ENCODE measurements at regions not wholly inside any gene's neighbourhood (a gene's known extent, or its start where the extent isn't known, plus 50 kb on each side); places are given as distances from the start of the nearest gene placed in this dataset.

DNA sequence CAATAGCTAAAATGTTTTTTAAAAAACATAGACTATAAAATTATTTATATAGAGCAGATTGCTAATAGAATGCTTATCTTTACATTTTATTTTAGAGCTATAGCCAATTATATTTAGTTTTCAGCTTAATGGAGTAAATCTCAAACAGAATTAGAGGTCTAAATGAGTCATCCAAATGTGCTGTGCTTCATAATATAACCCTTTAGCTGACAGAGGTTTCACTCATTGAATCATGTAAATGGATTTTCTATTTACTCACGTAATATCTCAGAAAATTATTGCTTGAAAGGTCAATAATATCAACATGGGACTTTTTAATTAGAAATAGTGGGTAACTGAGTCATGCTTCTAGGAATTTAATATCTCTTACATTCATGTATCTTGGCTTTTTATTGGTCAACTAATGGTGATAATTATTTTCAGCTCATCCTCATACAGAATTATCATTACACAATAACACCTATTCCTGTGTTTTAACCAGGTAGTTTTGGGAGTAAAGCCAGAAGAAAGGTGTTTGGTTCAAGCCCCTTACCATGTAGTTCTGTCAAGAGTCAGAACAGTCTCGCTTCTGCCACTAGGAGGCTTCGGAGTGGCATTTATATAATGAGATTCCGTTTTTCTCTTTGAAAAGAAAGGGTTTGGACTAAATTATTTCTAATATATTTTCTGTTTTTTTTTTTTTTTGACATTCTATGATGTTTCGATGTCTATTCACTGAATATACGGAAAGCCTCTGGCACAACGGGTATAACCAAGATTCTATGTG lies 217.6 kb downstream of the CDH7 start:
- Mint-ChIP-seq H3K4me3 (no peak overlapping the region), H3K27me3 (no peaks in the 10 kb centered on the region), H3K9me3 (peaks cover 8% of the 10 kb centered on the region), H3K27ac (no peak overlapping the region), H3K36me3 (ENCODE audit: low read depth) (no peaks in the 10 kb centered on the region), H3K4me1 (ENCODE audit: low read depth) (no peaks in the 10 kb centered on the region)
- intact Hi-C loops (cut with DNase I, micrococcal nuclease): no loop called here
- Histone ChIP-seq H3K4me1 (ENCODE audit: insufficient read depth, low read length) (no peaks in the 10 kb centered on the region), H3K27ac (ENCODE audit: low read depth in 1 of 2, low read length in 2 of 2) (no peak overlapping the region), H3K9me3 (ENCODE audit: control insufficient read depth in 1 of 2, insufficient read depth in 1 of 2, low read length in 2 of 2) (no peaks in the 10 kb centered on the region), H3K4me3 (ENCODE audit: low read length) (no peak overlapping the region), H3K36me3 (ENCODE audit: insufficient read depth, low read length) (no peaks in the 10 kb centered on the region), H3K27me3 (ENCODE audit: control insufficient read depth in 1 of 2, insufficient read depth in 2 of 2, low read length in 2 of 2) (no peaks in the 10 kb centered on the region)
- ChIA-PET POLR2A (no interaction called here), CTCF (no interaction called here)
- TF ChIP-seq, protein P1, sequence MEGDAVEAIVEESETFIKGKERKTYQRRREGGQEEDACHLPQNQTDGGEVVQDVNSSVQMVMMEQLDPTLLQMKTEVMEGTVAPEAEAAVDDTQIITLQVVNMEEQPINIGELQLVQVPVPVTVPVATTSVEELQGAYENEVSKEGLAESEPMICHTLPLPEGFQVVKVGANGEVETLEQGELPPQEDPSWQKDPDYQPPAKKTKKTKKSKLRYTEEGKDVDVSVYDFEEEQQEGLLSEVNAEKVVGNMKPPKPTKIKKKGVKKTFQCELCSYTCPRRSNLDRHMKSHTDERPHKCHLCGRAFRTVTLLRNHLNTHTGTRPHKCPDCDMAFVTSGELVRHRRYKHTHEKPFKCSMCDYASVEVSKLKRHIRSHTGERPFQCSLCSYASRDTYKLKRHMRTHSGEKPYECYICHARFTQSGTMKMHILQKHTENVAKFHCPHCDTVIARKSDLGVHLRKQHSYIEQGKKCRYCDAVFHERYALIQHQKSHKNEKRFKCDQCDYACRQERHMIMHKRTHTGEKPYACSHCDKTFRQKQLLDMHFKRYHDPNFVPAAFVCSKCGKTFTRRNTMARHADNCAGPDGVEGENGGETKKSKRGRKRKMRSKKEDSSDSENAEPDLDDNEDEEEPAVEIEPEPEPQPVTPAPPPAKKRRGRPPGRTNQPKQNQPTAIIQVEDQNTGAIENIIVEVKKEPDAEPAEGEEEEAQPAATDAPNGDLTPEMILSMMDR (IDR thresholded peaks at IDR 0.05): no peak
- DNase-seq (no peak), ATAC-seq (ENCODE audit: poor library complexity) (no peak)

DNA sequence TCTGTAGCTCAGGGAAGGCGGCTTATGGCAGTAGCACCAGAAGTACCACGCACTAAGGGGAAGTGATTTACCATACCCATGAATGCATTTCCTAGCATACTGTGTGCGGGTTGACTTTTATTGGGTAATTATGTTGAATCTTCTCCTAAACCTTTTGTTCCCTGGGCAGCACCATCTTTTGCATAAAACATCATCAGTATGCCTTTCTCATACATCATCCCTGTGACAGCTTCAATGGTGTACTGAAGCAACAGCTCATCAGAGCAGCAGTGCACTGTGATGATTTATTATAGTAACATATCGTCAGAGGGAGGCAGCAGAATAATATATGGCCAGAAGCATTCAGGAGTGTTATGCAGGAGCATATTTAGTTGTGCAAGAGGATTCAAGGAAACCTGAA lies 204.9 kb downstream of the CDH7 start:
- Histone ChIP-seq H3K27ac (ENCODE audit: low read depth in 1 of 2, low read length in 2 of 2) (no peak overlapping the region), H3K9me3 (ENCODE audit: control insufficient read depth in 1 of 2, insufficient read depth in 1 of 2, low read length in 2 of 2) (peaks cover 0 to 6% of the 10 kb centered on the region in 2 experiments), H3K4me1 (ENCODE audit: insufficient read depth, low read length) (no peaks in the 10 kb centered on the region), H3K4me3 (ENCODE audit: low read length) (no peak overlapping the region), H3K36me3 (ENCODE audit: insufficient read depth, low read length) (no peaks in the 10 kb centered on the region), H3K27me3 (ENCODE audit: control insufficient read depth in 1 of 2, insufficient read depth in 2 of 2, low read length in 2 of 2) (no peaks in the 10 kb centered on the region)
- Mint-ChIP-seq H3K4me3 (no peak overlapping the region), H3K9me3 (peaks cover 12% of the 10 kb centered on the region), H3K4me1 (ENCODE audit: low read depth) (no peaks in the 10 kb centered on the region), H3K27ac (no peak overlapping the region), H3K36me3 (ENCODE audit: low read depth) (no peaks in the 10 kb centered on the region), H3K27me3 (no peaks in the 10 kb centered on the region)
- POLR2A ChIA-PET: no interaction called here
- CTCF ChIA-PET: no interaction called here
- TF ChIP-seq, protein P1 (IDR thresholded peaks at IDR 0.05): no peak
- ATAC-seq (ENCODE audit: poor library complexity) (no peak), DNase-seq (no peak)
- intact Hi-C loops (cut with DNase I, micrococcal nuclease): no loop called here

DNA sequence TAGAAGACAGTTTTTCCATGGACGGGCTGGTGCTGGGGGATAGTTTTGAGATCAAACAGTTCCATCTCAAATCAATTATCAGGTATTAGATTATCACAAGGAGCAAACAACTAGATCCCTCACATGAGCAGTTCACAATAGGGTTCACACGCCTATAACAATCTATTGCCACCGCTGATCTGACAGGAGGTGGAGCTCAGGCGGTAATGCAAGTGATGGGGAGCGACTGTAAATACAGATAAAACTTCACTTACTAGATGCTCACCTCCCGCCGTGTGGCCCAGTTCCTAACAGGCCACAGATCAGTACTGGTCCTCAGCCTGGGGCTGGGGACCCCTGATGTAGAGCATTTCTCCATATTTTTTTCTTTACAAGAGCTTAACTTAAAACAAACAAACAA lies 203.6 kb downstream of the CDH7 start:
- no peaks in the 10 kb centered on the region for H3K27me3 ChIP-seq (ENCODE audit: control insufficient read depth in 1 of 2, insufficient read depth in 2 of 2, low read length in 2 of 2)
- TF ChIP-seq, protein P1 (IDR thresholded peaks at IDR 0.05): no peak
- H3K4me3 ChIP-seq (ENCODE audit: low read length): no peak overlapping the region
- ChIA-PET POLR2A (no interaction called here), CTCF (no interaction called here)
- H3K4me1 ChIP-seq (ENCODE audit: insufficient read depth, low read length): no peaks in the 10 kb centered on the region
- peaks cover 14% of the 10 kb centered on the region for H3K9me3 Mint-ChIP-seq
- H3K27me3 Mint-ChIP-seq: no peaks in the 10 kb centered on the region
- no peaks in the 10 kb centered on the region for H3K36me3 ChIP-seq (ENCODE audit: insufficient read depth, low read length)
- H3K27ac ChIP-seq (ENCODE audit: low read depth in 1 of 2, low read length in 2 of 2): no peak overlapping the region
- H3K4me1 Mint-ChIP-seq (ENCODE audit: low read depth): no peaks in the 10 kb centered on the region
- peaks cover 0 to 6% of the 10 kb centered on the region in 2 experiments for H3K9me3 ChIP-seq (ENCODE audit: control insufficient read depth in 1 of 2, insufficient read depth in 1 of 2, low read length in 2 of 2)
- H3K27ac Mint-ChIP-seq: no peak overlapping the region
- intact Hi-C loops (cut with DNase I, micrococcal nuclease): no loop called here
- ATAC-seq (ENCODE audit: poor library complexity) (no peak), DNase-seq (no peak)
- no peaks in the 10 kb centered on the region for H3K36me3 Mint-ChIP-seq (ENCODE audit: low read depth)
- H3K4me3 Mint-ChIP-seq: no peak overlapping the region
